GM21723 (cell line): ENCODE measurements at regions not wholly inside any gene's neighbourhood (a gene's known extent, or its start where the extent isn't known, plus 50 kb on each side); places are given as distances from the start of the nearest gene placed in this dataset.

Source experiments
- ATAC-seq: cut with Tn5 transposase; IDR thresholded peaks from one replicate; pipeline ENCODE4 v1.9.1; 2021; ENCODE audit warnings: mild to moderate bottlenecking, moderate library complexity; ENCODE audit not compliant: unreplicated experiment

GRCh38 chr2:38430196-38430595 is 53.1 kb upstream of the ATL2 start:
- ATAC-seq = no peak

- no peak for ATAC-seq
These were observed 50.9 kb upstream of the ATL2 start for GRCh38 chr2:38427936-38428335.

- ATAC-seq = no peak
These were observed 50.0 kb upstream of the ATL2 start for GRCh38 chr2:38427054-38427453.
